ENCODE measurements at regions not wholly inside any gene's neighbourhood (a gene's known extent, or its start where the extent isn't known, plus 50 kb on each side); places are given as distances from the start of the nearest gene placed in this dataset.

- no peak for DNase-seq (ENCODE audit: low read depth, low spot score)
These were observed 284.7 kb upstream of the ROPN1 start for GRCh38 chr3:124276539-124277143.

DNA sequence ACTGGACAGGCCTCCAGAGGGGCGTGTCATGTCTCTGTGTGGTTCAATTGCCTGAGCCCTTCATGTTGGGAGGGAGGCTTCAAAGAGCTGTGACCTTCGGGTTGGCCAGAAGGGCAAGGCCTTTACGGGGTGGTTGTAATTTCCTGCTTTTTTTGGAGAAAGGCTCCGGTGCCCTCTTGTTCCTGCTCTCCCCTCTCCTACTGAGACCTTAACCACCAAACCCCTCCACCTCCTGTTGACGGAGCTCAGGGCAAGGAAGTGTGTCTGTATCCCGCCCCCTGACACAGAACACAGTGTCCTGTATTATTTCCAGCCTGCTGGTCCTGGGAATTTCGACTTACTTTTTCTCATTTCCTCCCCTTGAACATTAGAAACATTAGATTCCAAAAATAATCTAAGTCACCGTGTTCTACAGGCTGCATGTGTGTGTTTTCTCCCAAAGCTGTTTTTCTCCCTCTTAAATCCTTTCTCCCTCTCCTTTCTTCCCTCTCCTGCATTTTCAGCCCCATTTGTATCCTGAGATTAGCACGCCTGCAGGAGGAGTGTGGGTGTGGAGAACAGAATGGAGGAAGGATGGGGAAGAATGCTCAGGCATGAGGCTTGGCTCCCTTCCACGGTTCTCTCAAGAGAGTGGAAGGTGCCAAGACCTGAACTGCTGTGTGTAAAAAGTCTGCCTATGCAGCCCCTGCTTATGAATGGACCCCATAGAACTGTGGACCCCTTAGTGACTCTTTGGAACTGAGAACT is 285.4 kb upstream of the ROPN1 start:
- DNase-seq (ENCODE audit: low read depth, low spot score) = no peak

DNA sequence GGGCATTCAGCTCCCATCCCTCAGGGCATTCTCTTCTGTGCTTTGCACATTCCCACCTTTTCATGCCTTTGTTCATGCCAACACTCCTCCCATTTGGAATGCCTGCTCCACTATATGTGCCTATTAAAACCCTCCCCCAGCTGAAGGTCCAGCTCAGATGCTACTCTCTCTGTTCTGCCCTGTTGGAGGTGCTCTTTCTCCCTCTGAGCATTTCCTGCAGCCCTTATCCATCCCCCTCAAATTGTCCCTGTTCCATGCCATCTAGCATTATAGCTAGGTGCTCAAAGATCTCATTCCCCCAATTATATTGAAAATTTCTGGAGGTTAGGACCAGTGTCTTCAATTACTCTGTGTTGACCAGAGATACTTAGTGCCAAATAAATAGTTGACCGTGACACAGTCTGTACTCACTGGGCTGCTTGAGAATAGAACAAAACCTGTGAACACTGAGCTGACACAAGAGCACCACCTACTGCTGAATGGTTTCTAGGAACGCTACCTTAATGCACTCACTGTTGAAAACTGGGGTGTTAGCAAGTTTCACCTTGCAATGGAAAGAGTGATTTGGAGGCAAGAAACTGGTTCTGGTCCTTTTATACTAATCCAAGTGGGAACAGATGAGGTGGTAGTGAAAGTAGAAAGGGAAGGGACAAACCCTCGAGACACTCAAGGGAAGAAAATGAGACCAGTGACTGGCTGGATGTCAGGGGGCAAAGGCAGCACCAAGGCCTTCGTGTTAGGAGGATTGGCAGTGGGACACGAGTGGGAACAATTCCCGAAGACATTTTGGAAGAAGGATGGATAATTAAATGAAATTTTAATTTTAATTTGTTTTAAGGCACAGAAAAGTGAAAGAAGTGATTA is 289.8 kb upstream of the ROPN1 start:
- no peak for DNase-seq (ENCODE audit: low read depth, low spot score)

- no peak for DNase-seq (ENCODE audit: low read depth, low spot score)
These were observed 291.1 kb upstream of the ROPN1 start for GRCh38 chr3:124282751-124283651.

DNA sequence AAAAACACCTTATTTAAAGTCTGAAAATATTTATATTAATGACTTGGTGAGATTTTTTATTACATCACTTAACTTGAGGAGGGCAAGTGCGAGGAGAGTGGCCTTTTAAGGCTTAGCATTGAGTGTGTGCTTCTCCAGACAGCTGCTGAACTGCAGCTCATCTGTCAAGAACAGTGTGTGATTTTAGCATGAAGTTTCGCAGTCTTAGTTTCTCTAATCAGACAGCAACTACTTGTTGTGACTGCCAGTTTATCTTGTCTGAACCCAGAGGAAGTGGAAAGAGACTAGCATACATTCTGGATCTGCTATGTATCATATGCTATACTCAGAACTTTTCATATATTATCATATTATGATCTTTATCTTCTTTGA is 291.7 kb upstream of the ROPN1 start:
- DNase-seq (ENCODE audit: low read depth, low spot score) = no peak

- DNase-seq (ENCODE audit: low read depth, low spot score) = no peak
These were observed 297.1 kb upstream of the ROPN1 start for GRCh38 chr3:124288996-124289395.

DNA sequence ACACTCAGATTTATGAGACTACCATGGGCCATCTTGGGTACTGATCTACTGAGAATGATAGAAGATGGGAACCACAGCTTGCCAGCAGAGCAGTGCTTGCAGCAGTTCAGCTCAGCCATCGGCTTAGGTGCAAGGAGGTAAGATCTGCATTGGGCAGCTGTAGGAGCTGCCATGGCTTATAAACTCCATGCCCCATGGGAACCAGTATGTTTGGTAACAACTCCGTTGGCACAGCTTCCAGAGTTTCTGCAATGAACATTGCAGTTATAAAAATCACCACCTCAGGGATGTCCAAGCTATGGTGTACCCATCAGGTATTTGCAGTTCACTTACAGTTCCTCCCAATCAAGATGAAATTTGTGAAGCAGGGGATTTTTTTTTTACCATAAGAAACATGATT is 299.1 kb upstream of the ROPN1 start:
- DNase-seq (ENCODE audit: low read depth, low spot score) = no peak

DNA sequence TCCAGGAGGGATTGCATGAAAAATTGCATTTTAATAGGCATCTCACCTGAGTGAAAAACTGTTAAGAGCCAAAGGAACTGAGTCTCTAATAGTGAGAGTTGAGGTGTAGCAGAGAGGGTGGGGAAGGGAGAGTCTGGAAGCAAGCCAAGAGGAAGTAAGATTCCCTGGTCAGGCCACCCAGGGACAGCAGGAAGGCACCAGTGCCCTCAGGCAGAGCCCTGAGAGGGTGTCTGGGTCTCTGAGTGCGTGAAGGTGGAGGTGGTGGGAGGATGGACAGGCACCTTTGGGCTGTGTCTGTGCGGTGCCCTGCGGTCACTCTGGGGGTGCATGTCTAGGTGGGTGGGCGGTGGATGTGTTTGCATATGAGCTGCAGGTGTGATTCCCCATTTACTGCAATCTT is 300.4 kb upstream of the ROPN1 start:
- no peak for DNase-seq (ENCODE audit: low read depth, low spot score)

GRCh38 chr3:124293584-124293983 is 301.7 kb upstream of the ROPN1 start:
- no peak for DNase-seq (ENCODE audit: low read depth, low spot score)

DNA sequence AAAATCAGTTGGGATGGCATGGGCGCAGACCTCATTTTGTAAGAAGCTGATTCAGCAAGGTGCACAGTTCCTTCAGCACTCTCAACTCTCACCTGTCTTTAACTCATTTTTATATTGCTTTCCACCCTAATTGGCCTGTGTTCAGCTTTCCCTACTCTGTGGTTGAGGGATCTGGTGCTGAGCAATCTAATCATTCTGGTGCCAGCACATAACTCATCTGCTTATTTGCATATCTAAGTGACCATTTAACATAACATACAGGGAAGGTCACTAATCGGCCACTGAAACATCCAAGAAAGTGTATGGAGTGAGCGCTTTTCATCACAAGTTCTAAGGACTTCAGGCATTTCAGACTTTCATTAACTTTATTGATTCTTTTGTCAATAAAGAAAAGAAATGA is 303.4 kb upstream of the ROPN1 start:
- no peak for DNase-seq (ENCODE audit: low read depth, low spot score)

- DNase-seq (ENCODE audit: low read depth, low spot score) = no peak
These were observed 304.5 kb upstream of the ROPN1 start for GRCh38 chr3:124296406-124296805.

- no peak for DNase-seq (ENCODE audit: low read depth, low spot score)
These were observed 305.4 kb upstream of the ROPN1 start for GRCh38 chr3:124297062-124297980.

GRCh38 chr3:124298301-124298700 is 306.4 kb upstream of the ROPN1 start:
- no peak for DNase-seq (ENCODE audit: low read depth, low spot score)

GRCh38 chr3:124298951-124299350 is 307.0 kb upstream of the ROPN1 start:
- no peak for DNase-seq (ENCODE audit: low read depth, low spot score)

DNA sequence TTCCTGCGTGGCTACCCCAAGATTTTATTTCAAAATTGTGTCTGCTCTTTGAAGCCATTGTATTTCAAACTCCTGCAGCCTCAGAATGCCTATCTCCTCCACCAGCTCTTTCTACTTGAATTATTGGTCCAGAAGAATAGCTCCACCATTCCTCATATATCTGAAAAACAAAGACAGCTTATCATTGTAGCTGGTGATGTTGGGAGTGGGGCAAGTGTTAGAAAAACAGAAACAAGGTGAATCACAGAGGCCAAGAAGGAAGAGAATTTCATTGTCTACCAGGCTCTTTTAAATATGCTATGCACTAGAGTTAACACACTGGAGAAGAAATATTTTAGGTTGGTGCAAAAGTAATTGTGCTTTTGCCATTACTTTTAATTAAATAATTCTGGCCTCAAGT is 307.9 kb upstream of the ROPN1 start:
- no peak for DNase-seq (ENCODE audit: low read depth, low spot score)

DNA sequence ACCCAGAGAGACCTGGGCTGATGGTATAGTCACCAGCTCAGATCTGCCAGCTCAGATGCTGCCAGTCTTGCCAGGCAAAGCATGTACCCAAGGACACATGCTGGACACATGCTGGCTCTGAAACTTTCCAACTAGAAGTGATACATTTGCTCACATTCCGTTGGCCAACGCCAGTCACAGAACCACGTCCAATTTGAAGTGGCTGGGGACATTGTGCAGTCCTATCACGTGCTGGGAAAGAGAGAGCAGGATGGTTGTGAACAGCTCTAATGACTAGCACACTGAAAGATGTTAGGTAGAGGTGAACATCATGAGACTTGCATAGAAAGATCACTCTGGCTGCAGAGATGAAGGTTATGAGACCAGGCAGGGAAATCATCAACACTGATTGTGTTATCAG is 308.5 kb upstream of the ROPN1 start:
- DNase-seq (ENCODE audit: low read depth, low spot score) = no peak

DNA sequence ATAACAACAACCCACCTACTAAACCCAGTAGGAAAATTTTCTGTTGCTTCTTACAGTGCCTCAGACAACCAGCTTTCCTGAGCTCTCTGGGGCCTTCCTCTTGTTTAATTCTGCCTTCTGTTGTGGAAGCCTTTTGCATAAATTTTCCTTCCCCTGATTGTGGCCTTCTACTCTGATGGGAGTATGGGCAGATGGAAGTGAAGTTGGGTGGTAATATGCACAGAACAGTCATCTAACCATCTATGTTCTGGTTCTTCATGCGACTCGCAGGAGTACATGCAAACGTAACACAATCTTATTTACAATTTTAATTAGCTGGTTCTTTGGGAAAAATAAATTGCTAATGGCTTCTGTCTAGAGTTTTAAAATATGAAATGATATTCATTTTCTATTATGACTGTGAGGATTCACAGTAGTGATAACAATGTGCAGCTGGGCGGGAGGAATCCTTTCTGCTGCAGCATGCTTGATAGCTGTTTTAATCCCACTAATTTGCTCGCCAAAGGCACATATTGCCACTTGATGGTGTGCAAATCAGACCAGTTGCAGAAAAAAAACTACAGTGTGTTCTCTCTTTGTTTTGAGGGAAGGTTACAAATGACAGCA is 311.5 kb upstream of the ROPN1 start:
- DNase-seq (ENCODE audit: low read depth, low spot score) = no peak

DNA sequence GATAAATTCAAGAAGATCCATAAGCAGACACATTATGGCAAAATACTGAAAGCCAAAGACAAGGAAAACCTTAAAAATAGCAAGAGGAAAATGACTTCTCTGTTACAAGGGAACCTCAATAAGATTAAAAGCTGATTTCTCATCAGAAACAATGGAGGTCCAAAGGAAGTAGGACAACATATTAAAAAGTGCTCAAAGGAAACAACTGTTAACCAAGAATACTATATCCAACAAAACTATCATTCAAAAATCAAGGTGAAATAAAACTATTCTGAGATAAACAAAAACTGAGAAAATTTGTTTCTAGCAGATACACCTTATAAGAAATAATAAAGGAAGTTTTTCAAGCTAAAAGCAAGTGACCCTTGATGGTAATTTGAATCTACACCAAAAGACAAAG is 314.7 kb upstream of the ROPN1 start:
- DNase-seq (ENCODE audit: low read depth, low spot score) = no peak

- no peak for DNase-seq (ENCODE audit: low read depth, low spot score)
These were observed 321.7 kb upstream of the ROPN1 start for GRCh38 chr3:124313621-124314020.

Data from activated CD4-positive, CD25-positive, alpha-beta regulatory T cell treated with anti-CD3 and anti-CD28 coated beads, Interleukin-2, amount 50 U/mL, for 16 hours (primary cell).